Endothelial cell (in vitro differentiated cells): ENCODE measurements at regions not wholly inside any gene's neighbourhood (a gene's known extent, or its start where the extent isn't known, plus 50 kb on each side); places are given as distances from the start of the nearest gene placed in this dataset.

Experiments
- DNase-seq: peaks from one replicate; pipeline ENCODE4 v3.0.0; 2021; ENCODE audit warnings: low spot score
- H3K27ac Mint-ChIP-seq: one replicate; pipeline ENCODE4 v1.8.0; 2021; ENCODE audit warnings: mixed read lengths, inconsistent platforms; ENCODE audit not compliant: unreplicated experiment
- H3K27me3 Mint-ChIP-seq: one replicate; pipeline ENCODE4 v1.8.0; 2021; ENCODE audit warnings: mild to moderate bottlenecking, moderate library complexity, mixed read lengths, inconsistent platforms; ENCODE audit not compliant: unreplicated experiment
- H3K36me3 Mint-ChIP-seq: one replicate; pipeline ENCODE4 v1.8.0; 2021; ENCODE audit warnings: mild to moderate bottlenecking, low read depth, mixed read lengths, inconsistent platforms; ENCODE audit not compliant: unreplicated experiment
- H3K4me1 Mint-ChIP-seq: one replicate; pipeline ENCODE4 v1.8.0; 2021; ENCODE audit warnings: mild to moderate bottlenecking, mixed read lengths, inconsistent platforms; ENCODE audit not compliant: unreplicated experiment
- H3K4me3 Mint-ChIP-seq: one replicate; pipeline ENCODE4 v1.8.0; 2021; ENCODE audit warnings: mild to moderate bottlenecking, mixed read lengths, inconsistent platforms; ENCODE audit not compliant: unreplicated experiment
- H3K9me3 Mint-ChIP-seq: one replicate; pipeline ENCODE4 v1.8.0; 2021; ENCODE audit warnings: mixed read lengths, inconsistent platforms; ENCODE audit not compliant: unreplicated experiment
- TF ChIP-seq, protein P1 (sequence below): fragments of 200-600 bp; sonication (generic); IDR thresholded peaks from one replicate; pipeline ENCODE4 v1.5.0; 2021; ENCODE audit warnings: antibody characterized with exemption; ENCODE audit not compliant: unreplicated experiment

DNA sequence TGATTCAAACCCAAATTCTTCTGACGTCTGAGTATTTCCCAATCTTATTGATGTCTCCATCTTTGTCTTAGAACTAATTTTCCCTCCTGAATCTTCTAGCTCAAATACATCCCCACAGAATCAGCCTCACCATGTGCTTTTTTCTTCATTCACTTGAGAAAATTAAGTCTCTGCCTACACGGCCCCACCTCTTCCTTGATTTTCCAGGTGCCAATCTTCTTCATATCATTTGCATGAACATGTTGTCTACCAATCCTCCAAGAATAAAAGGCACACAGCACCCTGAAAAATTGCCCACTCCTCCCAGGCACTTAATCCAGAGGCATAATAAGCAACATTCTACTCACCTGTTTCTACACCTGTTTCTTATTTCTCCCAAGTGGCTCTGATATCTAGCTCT, 408.1 kb upstream of the NBEA start:
- Mint-ChIP-seq H3K4me1 (no peaks in the 10 kb centered on the region), H3K27me3 (no peaks in the 10 kb centered on the region), H3K9me3 (no peaks in the 10 kb centered on the region), H3K36me3 (no peaks in the 10 kb centered on the region), H3K27ac (no peak overlapping the region), H3K4me3 (no peak overlapping the region)
- TF ChIP-seq, protein P1, sequence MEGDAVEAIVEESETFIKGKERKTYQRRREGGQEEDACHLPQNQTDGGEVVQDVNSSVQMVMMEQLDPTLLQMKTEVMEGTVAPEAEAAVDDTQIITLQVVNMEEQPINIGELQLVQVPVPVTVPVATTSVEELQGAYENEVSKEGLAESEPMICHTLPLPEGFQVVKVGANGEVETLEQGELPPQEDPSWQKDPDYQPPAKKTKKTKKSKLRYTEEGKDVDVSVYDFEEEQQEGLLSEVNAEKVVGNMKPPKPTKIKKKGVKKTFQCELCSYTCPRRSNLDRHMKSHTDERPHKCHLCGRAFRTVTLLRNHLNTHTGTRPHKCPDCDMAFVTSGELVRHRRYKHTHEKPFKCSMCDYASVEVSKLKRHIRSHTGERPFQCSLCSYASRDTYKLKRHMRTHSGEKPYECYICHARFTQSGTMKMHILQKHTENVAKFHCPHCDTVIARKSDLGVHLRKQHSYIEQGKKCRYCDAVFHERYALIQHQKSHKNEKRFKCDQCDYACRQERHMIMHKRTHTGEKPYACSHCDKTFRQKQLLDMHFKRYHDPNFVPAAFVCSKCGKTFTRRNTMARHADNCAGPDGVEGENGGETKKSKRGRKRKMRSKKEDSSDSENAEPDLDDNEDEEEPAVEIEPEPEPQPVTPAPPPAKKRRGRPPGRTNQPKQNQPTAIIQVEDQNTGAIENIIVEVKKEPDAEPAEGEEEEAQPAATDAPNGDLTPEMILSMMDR, result no peak
- DNase-seq, result no peak

DNA sequence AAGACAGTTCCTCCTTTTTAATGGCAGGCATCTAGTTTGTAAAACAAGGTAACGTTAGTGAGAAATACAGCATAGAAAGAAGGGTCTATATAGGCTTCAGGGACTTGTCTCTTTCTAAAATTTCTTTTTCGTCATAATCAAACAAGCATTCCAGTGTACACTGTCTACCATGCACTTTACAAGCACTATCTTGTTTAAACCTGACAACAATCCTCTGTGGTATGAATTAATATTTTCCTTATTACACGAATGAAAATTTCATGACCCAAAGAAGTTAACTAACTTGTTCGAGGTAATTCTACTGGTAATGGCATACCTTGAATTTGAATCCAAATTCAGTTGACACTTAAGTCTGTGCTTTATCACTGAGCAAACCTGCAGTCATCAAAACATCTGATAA, 399.7 kb upstream of the NBEA start:
- Mint-ChIP-seq H3K27ac (no peak overlapping the region), H3K4me3 (no peak overlapping the region), H3K4me1 (no peaks in the 10 kb centered on the region), H3K27me3 (no peaks in the 10 kb centered on the region), H3K36me3 (no peaks in the 10 kb centered on the region), H3K9me3 (no peaks in the 10 kb centered on the region)
- TF ChIP-seq, protein P1, result no peak
- no peak for DNase-seq

DNA sequence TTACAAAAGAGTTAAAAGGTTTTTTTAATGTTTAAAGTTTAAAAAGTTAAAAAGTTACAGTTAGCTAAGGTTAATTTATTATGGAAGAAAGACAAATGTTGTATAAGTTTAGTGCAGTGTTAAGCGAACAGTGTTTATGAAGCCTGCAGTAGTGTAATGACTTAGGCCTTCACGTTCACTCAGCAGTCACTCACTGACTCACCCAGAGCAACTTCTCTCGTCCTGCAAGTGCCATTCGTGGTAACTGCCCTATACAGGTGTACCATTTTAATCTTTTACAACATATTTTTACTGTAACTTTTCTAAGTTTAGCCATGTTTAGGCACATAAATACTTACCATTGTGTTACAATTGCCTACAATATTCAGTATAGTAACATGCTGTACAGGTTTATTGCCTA, 398.2 kb upstream of the NBEA start:
- H3K4me1 Mint-ChIP-seq, result no peaks in the 10 kb centered on the region
- H3K4me3 Mint-ChIP-seq, result no peak overlapping the region
- H3K27me3 Mint-ChIP-seq, result no peaks in the 10 kb centered on the region
- no peaks in the 10 kb centered on the region for H3K36me3 Mint-ChIP-seq
- H3K27ac Mint-ChIP-seq, result no peak overlapping the region
- TF ChIP-seq, protein P1, result no peak
- no peak for DNase-seq
- H3K9me3 Mint-ChIP-seq, result no peaks in the 10 kb centered on the region

DNA sequence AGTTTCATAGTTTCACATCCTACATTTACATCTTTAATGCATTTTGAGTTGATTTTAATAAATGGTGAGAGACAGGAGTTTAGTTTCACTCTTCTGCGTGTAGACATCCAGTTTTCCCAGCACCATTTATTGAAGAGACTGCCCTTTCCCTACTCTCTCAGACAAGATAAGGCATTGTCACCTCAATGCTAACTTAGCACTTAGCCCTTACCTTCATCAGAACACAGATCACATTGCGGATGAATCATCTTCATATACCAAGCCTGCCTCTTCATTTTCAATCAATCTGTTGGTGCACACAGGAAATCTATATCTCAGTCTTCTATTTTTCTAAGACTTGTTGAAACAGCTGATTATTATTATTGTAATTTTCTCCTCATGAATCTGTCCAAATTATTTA, 396.6 kb upstream of the NBEA start:
- Mint-ChIP-seq H3K27ac (no peak overlapping the region), H3K4me1 (no peaks in the 10 kb centered on the region), H3K36me3 (no peaks in the 10 kb centered on the region), H3K9me3 (no peaks in the 10 kb centered on the region), H3K4me3 (no peak overlapping the region), H3K27me3 (no peaks in the 10 kb centered on the region)
- TF ChIP-seq, protein P1, result no peak
- DNase-seq, result no peak

DNA sequence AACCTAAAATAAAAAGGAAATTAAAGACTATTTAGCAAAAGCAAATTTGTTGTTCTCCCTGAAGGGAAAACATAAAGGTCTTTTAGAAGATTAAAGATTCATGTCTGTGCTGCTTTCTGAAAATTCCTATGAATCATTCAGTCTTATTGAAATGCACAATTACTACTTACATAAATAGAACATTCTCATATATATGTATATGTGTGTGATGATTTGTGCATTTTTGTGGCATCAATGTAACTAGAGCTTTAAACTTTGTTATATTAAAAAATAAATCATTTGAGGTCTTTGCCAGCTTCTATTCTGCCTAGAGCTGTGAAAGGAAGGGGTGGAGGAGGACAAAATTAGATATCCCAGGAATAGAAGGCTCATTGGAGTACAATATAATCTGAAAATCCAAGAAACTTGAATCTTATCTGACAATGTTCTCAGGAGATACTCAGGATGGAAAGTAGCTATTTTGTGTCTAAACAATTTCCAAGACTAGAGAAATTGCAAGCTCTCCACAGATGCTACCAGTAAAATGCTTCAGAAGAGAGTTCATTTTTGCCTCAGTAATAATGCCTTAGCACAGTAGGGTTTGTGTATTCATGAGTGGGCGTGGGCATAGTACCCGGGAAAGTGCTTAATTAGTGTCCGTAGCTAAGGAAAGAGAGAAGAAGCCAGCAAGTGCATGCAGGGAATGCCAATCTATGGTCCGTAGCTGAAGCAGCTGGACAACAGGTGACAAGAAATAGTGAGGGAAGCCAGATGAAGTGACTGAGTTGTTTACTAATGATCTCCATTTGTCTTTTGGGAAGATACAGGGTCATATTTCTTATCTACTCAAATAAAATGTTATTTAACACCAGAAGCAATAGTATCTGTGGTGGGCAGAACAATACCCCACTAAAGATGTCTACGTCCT, 395.5 kb upstream of the NBEA start:
- H3K27me3 Mint-ChIP-seq, result no peaks in the 10 kb centered on the region
- DNase-seq, result no peak
- no peak overlapping the region for H3K27ac Mint-ChIP-seq
- no peaks in the 10 kb centered on the region for H3K9me3 Mint-ChIP-seq
- TF ChIP-seq, protein P1, result no peak
- no peaks in the 10 kb centered on the region for H3K36me3 Mint-ChIP-seq
- no peaks in the 10 kb centered on the region for H3K4me1 Mint-ChIP-seq
- no peak overlapping the region for H3K4me3 Mint-ChIP-seq
